GM18909 (cell line): ENCODE measurements at regions not wholly inside any gene's neighbourhood (a gene's known extent, or its start where the extent isn't known, plus 50 kb on each side); places are given as distances from the start of the nearest gene placed in this dataset.

ENCODE experiments used
- ATAC-seq: cut with Tn5 transposase; IDR thresholded peaks from one replicate; pipeline ENCODE4 v1.9.1; 2021; ENCODE audit warnings: mild to moderate bottlenecking; ENCODE audit not compliant: unreplicated experiment, poor library complexity

DNA sequence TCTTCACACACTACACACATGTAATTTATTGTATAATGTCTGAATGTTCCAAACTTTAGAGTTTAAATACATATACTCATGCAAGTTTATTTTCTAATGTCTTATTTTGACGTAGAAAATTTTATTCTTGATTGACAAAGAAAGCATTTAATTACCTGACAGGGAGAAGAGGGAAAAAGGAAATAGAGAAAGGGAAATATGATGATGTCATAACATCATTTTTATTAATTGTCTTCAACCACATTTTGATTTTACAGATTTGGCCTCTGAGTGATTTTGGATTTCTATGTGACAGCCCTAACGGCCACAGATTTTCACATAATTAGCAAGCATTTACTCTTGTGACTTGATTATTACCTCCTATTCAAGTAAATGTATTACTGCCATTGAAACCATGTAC is 106.1 kb upstream of the FSTL4 start:
- no peak for ATAC-seq

DNA sequence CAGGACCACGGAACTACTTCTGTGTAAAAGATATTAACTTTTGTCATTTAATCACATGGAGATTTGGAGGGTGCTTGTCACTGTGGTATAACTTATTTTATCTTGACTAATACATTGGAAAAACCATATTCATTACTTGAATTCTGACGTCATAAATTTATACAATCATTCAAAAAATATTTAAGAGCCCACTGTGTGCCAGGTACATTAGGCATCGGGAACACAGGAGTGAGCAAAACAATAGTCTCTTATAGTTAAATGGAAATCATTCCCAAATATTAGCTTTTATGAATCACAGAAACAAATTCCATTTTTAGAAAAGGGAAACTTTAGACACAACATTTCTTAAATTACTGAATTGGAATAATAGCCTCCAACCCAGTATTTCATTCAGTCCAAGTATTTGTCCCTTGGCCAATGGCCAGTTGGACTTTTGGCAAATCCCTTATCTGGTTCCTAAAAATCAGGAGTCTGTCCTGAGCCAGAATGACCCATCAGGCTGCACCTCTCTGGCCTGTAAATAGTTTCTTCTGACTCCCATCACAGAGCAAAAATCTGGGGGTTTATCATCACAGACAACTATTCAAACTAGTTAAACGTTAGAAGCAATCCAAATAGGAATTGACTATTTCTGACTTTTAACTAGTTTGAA is 104.3 kb upstream of the FSTL4 start:
- ATAC-seq = no peak

DNA sequence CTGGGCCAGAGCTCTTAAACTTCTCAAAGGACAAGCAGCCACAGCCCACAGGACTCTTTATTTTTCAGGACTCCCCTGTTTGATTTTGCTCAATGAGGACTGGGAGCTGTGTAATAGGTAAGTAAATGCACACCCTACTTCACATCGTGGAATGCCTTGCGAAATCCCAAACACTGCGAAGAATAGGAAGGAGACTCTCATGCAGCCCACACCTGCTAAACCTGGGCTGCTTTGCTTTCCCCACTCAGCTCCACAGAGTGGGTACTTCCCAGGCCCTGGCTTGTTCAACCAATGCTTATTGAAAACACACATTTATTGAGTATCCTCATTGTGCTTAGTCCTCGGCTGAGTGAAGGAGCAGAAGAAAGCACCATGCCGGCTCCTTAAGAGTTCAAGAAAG is 103.3 kb upstream of the FSTL4 start:
- no peak for ATAC-seq

DNA sequence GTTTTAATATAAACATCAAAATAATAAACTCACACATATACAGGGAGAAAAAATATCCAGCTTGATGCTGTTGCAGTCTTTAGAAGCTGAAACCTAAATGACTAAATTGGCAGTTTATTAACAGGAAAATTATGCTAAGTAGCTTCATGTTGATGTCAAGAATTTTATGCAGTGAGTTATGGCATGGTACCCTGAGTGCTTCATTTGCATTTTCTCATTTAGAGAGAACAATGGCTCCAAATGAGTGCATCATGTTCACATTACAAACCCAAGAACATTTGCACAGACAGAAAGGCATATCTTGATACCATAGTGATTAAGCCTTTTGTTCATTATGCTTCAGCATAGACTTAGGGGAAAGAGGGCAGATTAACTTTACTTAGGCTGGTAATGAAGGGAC is 102.9 kb upstream of the FSTL4 start:
- no peak for ATAC-seq

DNA sequence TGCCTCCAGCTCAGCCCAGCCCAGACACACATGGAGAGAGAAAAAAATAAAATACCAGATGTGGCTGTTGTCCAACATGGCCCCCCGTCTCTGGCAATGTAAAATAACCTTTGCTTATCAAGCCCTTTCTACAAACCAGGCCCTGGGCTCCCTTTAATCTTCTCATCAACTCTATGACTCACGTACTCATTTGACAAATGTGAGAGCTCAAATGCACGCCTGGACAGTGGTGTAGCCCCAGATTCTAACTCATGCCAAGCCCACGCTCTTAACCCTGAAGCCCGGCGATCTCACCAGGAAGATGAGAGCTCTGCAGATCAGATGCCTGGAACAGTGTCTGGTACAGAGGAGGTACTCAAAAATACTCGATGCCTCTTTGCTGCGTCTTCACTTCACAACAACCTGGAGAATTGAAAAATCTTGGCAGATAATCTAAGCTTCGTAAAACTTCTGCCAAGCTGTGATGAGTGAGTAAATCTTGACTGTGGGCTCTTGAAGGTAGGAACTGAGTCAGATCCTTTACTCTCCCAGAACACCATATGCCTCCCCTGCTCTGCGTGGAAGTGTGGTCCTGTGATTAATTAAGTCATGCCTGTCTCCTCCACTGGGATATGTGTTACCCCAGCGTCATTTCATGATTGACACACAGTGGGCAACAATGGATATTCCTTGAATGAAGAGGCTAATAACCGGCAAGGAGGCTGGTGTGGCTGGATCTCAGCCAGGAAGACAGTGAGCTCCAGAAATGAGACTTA is 102.0 kb upstream of the FSTL4 start:
- no peak for ATAC-seq

DNA sequence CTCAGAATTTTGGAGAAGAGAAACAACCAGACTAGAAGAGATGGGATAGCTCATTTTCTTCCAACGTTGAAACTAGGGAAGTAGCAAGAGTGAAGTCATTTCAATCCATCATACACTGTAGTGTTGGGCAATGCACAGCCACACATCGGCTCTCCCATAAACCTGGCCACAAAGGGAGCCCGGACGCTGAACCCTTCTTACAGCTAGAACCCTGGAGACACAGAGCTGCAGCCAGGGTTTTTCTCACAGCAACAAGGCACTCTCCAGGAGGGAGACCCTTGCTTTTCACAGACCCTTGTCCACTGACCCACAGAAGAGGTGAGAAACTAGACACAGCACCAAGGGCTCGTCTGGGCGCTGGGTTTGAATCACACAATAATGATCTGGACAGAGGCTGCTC is 101.4 kb upstream of the FSTL4 start:
- ATAC-seq = no peak

DNA sequence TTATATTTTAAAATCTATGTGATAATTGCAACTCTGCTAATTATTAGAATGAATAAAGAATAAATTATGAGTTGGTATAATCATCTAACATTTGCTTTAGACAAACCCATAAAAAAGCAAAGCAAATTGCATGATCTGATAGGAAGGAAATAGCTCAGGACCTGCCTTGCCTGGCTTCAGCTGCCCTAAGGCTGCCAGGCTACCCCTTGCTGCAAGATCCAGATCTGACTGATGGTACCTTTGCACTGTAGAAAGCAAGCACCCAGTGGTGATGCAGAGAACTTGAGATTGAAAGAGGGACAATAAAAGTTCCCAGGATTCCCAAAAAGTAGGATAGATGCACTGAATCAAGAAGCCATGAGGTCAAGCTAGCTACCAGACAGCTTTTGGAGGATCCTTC is 100.9 kb upstream of the FSTL4 start:
- no peak for ATAC-seq

DNA sequence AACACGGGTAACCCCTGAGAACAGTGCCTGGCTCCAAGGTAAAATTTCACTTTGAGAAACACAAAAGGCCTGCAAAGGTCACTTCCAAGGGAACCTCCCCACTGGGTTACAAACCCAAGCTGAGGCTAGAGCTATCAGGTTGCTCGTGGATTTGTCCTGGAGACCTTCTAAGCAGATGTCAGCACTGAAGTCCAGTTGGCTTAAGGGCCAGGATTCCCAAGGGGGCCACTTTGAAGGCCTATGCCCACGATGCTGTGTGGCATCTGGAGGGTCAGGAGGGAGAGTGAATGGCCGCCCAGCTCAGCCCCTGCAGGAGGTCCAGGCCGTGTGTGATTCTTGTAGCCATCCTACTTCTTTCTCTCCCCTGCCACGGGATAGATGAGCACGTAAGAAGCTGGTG is 100.2 kb upstream of the FSTL4 start:
- ATAC-seq = no peak

DNA sequence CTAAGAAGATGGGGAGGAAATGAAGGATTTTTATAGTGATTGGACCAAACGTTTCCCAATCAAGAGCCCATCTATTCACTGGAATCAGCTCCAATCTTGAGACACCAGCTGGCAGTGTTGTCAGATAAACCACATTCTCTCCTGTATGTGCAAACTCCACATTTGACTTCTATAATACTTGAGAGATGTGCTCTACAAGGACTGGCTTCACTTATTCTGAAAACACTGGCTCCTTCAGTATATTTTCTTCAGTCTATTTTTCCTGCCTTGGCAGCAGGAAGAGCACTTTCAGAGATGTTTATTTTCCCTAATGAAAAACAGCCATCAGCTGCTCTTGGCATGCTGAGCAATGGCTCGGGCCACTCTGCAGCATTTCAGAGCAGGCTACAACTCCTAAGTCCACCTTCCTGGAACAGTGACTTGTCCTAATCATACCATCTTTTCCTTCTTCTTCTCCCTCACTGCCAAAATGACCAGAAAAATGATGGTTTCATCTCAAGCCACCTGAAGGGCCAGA is 96.9 kb upstream of the FSTL4 start:
- no peak for ATAC-seq

DNA sequence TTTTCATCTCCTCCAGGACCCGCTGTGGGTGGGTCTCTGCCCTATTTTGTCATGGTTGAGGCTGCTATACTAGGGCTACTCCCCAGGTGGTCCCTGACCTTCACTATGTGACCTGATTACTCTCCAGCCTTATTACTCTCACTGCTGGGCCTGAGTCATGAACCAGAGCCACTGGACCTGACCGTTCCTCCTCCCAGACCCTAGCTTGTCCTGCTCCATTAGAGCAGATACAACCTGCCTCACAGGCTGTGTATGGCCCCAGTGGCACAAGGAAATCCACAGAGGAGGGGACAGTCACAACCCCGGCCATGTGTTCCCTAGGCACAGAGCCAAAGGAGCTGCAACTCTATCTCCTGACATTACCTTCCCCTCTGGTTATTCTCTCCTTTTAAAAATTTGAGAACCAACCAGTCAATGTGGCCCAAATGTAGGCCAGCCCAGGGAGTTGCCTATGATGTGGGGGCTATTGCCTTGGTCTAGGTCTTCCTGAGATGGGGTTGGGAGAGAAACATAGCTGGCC is 96.0 kb upstream of the FSTL4 start:
- ATAC-seq = no peak

DNA sequence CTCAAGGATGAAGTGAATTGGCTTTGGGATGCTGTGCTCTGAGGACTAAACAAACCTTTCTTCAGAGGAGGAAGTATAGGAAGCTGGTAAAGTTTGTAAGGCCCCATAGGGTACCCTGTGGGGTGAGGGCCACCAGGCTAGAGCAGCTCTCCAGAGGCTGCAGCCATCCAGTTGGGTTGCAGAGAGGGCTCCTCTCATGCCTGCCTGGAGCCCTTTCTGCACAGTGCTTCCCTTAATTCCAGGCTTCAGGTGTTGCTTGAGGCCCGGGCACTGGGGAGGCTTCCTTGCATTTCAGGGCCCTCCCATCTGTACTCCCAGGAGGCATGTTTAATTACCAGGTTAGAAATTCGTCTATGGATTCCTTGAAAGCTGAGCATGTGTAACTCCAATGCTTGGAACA is 95.3 kb upstream of the FSTL4 start:
- ATAC-seq = no peak

DNA sequence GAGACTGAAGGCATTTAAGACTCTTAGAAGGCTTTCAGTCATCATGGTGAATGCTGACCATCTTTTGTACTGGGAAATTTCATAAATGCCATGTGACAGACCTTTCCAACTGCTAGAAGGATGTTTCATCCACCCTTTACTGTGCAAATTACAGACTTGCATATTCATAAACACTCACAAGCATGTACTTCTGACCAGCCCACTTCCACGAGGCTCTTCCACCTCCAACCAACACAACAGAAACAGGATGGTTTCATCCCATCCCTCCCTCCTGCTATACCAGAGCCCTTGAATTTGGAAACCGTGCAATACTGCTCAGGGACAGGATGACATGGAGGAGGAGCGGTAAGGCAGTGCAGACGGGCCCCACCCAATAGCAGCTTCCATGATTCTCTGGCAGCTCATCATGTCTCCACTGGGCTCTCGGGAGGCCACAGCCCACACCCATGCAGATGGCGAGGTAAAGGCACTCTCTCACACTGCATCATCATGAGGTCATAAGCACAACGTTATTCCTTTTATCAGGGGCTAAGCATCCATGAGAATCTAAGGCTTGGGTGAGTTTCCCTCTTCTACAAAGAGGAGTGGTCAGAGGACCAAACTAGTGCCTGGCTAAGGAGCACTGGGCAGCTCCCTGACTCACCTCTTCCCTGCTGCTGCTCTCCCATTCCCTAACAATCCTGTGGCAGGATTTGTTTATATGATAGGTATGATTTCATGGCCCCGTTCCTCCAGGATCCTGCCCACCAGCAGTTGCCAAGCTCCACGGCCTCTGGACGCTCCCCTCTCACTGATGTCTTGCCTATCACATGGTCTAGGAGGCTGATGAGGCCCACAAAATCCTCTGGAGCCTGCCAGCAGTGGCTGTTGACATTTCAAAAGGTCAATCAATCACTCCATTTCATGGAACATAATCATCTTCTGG is 94.4 kb upstream of the FSTL4 start:
- ATAC-seq = no peak

DNA sequence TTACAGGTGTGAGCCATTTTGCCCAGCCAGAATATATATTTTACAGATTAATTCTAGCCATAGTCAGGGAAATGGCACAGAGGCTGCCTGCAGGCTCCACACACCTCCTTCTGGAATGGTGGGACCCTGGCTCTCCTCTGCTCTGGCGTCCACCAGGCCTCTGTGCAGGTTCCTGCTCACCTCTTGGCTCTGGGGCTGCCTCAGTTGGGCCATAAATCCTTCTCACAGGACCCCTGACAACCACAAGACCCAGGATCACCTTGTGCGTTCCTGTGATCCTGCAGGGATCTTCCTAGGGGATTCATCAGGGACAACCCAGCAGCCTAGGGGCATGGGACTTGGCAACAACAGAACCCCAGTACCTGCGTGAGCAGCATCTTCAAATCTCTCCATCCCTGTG is 93.0 kb upstream of the FSTL4 start:
- ATAC-seq = no peak

DNA sequence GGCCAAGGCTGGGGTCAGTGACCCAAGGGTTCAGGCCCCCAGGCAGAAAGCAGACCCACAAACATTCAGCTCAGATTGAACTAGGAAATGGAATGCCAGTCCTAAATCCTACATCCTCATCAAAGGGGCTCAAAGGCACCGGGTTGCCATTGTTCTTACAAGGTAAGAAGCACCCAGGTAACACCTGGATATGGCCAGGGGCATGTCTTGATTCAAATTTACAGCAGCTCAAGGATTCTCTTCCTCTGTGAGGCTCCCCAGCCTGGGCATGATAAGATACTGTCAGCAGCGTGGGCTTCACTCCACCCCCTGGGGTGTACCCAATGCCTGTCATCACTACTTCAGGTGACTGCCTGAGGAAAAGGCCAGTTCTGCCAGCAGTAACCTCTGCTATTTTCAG is 92.1 kb upstream of the FSTL4 start:
- ATAC-seq = no peak

DNA sequence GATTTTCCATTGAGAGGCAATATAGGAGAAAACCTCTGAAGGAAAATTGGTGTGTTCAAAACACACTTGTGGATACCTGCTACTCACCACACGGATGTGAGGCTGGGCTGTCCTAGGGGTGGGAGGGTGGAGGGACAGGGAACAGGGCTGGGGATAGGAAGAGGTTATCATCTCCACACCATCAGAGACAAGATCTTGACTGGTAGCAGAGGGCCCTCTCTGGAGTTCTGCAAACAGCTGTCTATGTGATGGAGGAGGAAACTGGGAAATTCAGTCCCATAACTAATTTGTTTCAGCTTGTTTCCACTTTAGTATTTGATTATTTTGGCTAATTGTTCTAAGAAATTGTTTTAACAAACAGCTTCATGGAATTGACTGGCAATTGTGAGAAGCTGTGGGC is 91.6 kb upstream of the FSTL4 start:
- no peak for ATAC-seq

DNA sequence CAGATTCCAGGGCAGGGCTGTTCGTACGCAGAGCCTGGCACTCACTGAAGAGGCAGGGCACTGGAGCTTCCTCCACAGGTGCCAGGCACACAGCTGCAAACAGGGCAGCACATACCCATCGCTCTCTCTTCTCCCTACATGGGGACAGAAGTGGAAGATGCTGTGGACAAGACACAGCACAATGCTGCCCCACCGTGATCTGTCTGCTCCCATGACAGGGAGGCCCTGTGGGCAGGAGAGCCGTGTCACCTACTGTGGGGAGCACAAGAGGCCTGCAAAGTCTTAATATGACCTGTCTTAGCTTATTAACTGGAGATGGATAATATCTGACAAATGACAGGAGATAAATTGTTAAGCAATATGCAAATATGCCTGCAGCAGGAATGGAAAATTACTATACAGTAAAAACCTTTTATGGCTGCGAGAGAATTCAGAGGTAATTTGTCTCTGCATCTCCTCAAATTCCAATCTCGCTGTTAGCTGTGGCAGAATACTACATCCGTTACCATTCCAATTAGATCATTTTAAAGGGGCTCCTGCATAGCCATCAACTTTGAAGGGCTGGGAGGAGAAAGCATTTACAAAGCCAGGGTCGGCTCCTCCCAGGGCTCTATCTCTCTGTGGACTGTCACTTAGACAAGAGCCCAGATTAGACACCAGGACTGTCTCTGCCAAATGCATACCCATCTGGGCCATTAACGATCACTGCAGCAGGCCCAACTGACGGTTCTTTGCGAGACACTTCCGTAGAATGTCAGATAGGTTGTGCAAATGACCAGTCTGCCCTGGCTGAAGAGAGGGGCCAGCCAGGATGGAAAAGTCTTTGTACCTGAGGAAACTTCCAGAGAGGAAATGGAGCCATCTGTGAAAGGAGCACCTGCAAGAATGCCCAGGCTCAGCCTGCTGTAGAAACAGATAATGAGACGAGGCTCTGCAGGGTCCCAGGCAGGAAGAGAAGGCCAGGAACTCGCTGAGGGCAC is 90.7 kb upstream of the FSTL4 start:
- no peak for ATAC-seq

DNA sequence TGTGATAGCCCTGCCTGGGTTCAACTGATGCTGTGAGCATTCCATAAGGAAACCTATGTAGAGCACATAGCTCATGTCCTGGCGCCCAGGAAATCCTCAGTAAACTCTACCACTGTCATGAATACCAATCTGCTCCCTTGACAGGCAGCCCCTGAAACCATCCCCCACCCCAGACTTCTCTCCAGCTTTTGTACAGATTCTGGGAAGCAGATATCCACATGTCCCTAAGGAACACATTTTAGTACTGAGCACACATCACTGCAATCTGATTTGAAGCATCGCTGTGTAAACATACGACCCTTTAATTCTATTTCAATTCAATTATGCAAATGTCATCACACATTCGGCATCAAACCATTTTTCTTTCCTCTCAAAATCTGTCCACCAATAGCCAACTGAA is 89.5 kb upstream of the FSTL4 start:
- ATAC-seq = no peak

DNA sequence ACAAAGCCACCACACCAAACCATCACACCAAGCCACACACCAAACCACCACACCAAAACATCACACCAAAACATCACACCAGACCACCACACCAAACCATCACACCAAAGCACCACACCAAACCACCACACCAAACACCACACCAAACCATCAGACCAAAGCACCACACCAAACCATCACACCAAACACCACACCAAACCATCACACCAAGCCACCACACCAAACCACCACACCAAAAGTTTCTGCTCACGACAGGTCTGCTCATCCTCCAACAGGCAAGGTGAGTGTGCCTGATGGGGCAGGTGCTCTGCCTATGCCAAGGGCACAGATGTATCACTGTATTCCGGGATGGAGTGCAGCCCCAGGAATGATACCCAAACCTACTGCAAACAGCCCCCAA is 87.9 kb upstream of the FSTL4 start:
- ATAC-seq = no peak

DNA sequence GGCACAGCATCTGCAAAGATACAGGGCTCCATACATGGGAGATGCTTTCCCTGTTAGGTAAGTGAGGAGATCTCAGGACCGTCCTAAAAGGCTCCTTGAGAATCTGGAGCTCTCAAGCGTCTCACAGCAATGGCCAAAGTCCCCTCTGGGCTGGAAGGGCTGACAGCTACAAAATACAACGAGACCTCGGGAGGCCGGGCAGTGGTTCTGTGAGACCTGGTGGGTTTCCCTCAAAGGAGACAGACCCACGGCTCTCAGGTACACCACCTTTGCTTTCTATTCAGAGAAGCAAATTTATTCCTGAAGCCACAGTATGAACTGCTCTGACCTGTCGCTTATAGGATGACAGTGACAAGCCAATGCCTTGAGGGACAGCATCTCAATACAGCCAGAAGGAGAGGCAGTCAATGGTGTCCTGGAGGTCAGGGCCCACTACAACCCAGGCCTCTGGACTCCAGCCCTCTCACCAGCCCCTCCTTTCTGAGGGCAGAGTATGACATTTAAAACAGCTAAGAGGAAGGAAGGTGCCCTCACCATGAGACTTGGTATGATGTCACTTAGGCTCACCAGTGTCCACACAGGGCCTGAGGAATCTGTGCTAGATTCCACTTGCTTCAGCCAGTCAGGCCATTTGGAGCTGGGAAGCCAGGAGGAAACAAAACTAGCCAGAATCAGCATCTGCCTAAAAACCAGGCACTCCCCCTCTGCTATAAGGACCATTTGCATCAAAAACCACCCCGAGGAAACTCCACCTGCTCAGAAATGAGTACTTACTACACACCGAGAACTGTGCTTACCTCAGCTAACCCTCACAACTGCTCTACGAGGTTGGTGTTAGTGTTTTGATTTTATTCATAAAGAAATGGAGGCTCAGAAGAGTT is 86.5 kb upstream of the FSTL4 start:
- ATAC-seq = no peak
